Cardiac muscle cell (in vitro differentiated cells and primary cell): ENCODE measurements at regions not wholly inside any gene's neighbourhood (a gene's known extent, or its start where the extent isn't known, plus 50 kb on each side); places are given as distances from the start of the nearest gene placed in this dataset.

Experiments used
- DNase-seq, 2 donors: peaks; one replicate each; pipeline versions ENCODE4 v3.0.0 to v3.0.0-alpha.2; 2010 to 2017; ENCODE audit warnings: low read depth in 1 of 2, low spot score in 1 of 2
- H3K27ac ChIP-seq: fragments of 200-600 bp; sonication (generic); 2 replicates; pipeline ENCODE4 v1.5.1; 2016
- H3K27me3 ChIP-seq: fragments of 200-600 bp; sonication (generic); 2 replicates; pipeline ENCODE4 v1.6.0; 2016; ENCODE audit warnings: control low read depth
- H3K36me3 ChIP-seq: fragments of 200-600 bp; sonication (generic); 2 replicates; pipeline ENCODE4 v1.5.1; 2016; ENCODE audit warnings: control low read depth
- H3K4me1 ChIP-seq: fragments of 200-600 bp; sonication (generic); 2 replicates; pipeline ENCODE4 v1.8.1; 2017; ENCODE audit warnings: low read depth, mild to moderate bottlenecking, mixed run types
- H3K4me3 ChIP-seq: fragments of 200-600 bp; sonication (generic); 2 replicates; pipeline ENCODE4 v1.5.1; 2016; ENCODE audit warnings: mild to moderate bottlenecking
- H3K9me3 ChIP-seq: fragments of 200-600 bp; sonication (generic); 2 replicates; pipeline ENCODE4 v1.5.1; 2017; ENCODE audit warnings: low read depth, mild to moderate bottlenecking, control low read depth
- CTCF ChIP-seq: IDR thresholded peaks from 2 replicates; pipeline ENCODE4 v1.5.1; 2012; ENCODE audit warnings: low read depth, mild to moderate bottlenecking, low read length

- Histone ChIP-seq H3K4me1 (no peaks in the 10 kb centered on the region), H3K9me3 (no peaks in the 10 kb centered on the region), H3K27me3 (no peaks in the 10 kb centered on the region), H3K27ac (no peak overlapping the region), H3K36me3 (no peaks in the 10 kb centered on the region), H3K4me3 (no peak overlapping the region)
- TF ChIP-seq CTCF = no peak
- DNase-seq = no peak
Measured at GRCh38 chr4:24433515-24434214, 150.7 kb downstream of the DHX15 start.

- no peaks in the 10 kb centered on the region for H3K27me3 ChIP-seq
- H3K9me3 ChIP-seq = no peaks in the 10 kb centered on the region
- no peaks in the 10 kb centered on the region for H3K4me1 ChIP-seq
- no peak overlapping the region for H3K4me3 ChIP-seq
- TF ChIP-seq CTCF = no peak
- no peaks in the 10 kb centered on the region for H3K36me3 ChIP-seq
- H3K27ac ChIP-seq = no peak overlapping the region
- DNase-seq = no peak
Measured at GRCh38 chr4:24428850-24429249, 155.5 kb downstream of the DHX15 start.

- Histone ChIP-seq H3K9me3 (no peaks in the 10 kb centered on the region), H3K27me3 (no peaks in the 10 kb centered on the region), H3K4me3 (no peak overlapping the region), H3K36me3 (no peaks in the 10 kb centered on the region), H3K27ac (no peak overlapping the region), H3K4me1 (no peaks in the 10 kb centered on the region)
- no peak for DNase-seq
- TF ChIP-seq CTCF = no peak
Measured at GRCh38 chr4:24426557-24426956, 157.8 kb downstream of the DHX15 start.

GRCh38 chr4:24425863-24426262 lies 158.5 kb downstream of the DHX15 start:
- no peak for TF ChIP-seq CTCF
- no peaks in the 10 kb centered on the region for H3K27me3 ChIP-seq
- H3K36me3 ChIP-seq = no peaks in the 10 kb centered on the region
- no peaks in the 10 kb centered on the region for H3K9me3 ChIP-seq
- no peak overlapping the region for H3K27ac ChIP-seq
- no peaks in the 10 kb centered on the region for H3K4me1 ChIP-seq
- DNase-seq = no peak
- H3K4me3 ChIP-seq = no peak overlapping the region

- no peak for DNase-seq
- no peak overlapping the region for H3K4me3 ChIP-seq
- H3K4me1 ChIP-seq = no peaks in the 10 kb centered on the region
- no peak overlapping the region for H3K27ac ChIP-seq
- H3K27me3 ChIP-seq = no peaks in the 10 kb centered on the region
- no peaks in the 10 kb centered on the region for H3K36me3 ChIP-seq
- no peaks in the 10 kb centered on the region for H3K9me3 ChIP-seq
- TF ChIP-seq CTCF = no peak
Measured at GRCh38 chr4:24423670-24424069, 160.7 kb downstream of the DHX15 start.

- Histone ChIP-seq H3K27ac (no peak overlapping the region), H3K27me3 (no peaks in the 10 kb centered on the region), H3K4me1 (no peaks in the 10 kb centered on the region), H3K9me3 (no peaks in the 10 kb centered on the region), H3K36me3 (no peaks in the 10 kb centered on the region), H3K4me3 (no peak overlapping the region)
- no peak for DNase-seq
- TF ChIP-seq CTCF = no peak
Measured at GRCh38 chr4:24422644-24423043, 161.7 kb downstream of the DHX15 start.
